ENCODE measurements at regions not wholly inside any gene's neighbourhood (a gene's known extent, or its start where the extent isn't known, plus 50 kb on each side); places are given as distances from the start of the nearest gene placed in this dataset.

DNA sequence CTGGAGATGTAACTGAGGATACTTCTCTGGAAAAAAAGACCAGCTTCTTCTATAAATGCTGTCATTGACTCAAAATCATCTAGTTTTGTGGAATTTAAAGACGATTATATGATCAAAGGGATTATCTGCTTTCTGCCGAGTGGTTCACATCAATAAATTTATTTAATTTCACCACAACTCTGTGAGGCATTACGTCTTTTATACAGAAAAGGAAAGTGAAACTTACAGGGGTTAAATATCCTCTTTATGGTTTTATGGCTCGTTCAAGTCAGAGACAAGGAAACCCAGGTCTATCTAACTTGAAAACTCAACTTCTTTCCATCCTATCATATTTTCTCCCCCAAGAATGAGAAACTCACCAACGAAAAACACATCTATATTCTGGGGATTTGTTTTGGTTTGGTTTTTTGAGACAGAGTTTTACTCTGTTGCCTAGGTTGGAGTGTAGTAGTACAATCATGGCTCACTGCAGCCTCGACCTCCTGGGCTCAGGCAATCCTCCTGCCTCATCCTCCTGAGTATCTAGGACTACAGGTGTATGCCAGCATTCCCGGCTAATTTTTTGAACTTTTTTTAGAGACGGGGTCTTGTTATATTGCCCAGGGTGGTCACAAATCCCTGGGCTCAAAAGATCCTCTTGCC is 377.9 kb upstream of the EMCN start:
- peak overlapping the region; percentile 50 for H3K4me2 ChIP-seq
- H2AFZ ChIP-seq (ENCODE audit: low read depth): peak overlapping the region; percentile 91
- H3K4me1 ChIP-seq (ENCODE audit: low read depth, poor library complexity, severe bottlenecking): peaks cover 13% of the 10 kb centered on the region
- no peak overlapping the region for H3K4me3 ChIP-seq (IDR thresholded peaks at IDR 0.05; ENCODE audit: insufficient read depth, low read depth, low read length)
- H3K27me3 ChIP-seq (ENCODE audit: insufficient read depth, low read depth): no peaks in the 10 kb centered on the region
- TF ChIP-seq, protein P1, sequence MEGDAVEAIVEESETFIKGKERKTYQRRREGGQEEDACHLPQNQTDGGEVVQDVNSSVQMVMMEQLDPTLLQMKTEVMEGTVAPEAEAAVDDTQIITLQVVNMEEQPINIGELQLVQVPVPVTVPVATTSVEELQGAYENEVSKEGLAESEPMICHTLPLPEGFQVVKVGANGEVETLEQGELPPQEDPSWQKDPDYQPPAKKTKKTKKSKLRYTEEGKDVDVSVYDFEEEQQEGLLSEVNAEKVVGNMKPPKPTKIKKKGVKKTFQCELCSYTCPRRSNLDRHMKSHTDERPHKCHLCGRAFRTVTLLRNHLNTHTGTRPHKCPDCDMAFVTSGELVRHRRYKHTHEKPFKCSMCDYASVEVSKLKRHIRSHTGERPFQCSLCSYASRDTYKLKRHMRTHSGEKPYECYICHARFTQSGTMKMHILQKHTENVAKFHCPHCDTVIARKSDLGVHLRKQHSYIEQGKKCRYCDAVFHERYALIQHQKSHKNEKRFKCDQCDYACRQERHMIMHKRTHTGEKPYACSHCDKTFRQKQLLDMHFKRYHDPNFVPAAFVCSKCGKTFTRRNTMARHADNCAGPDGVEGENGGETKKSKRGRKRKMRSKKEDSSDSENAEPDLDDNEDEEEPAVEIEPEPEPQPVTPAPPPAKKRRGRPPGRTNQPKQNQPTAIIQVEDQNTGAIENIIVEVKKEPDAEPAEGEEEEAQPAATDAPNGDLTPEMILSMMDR (conservative IDR thresholded peaks at IDR 0.05; ENCODE audit: low read depth, low read length): no peak
- H3K9ac ChIP-seq: peak overlapping the region; percentile 37; the same call in 1 of the 2 replicates
- H4K20me1 ChIP-seq (ENCODE audit: insufficient read depth): no peaks in the 10 kb centered on the region
- H3K36me3 ChIP-seq (ENCODE audit: insufficient read depth): no peaks in the 10 kb centered on the region
- no peaks in the 10 kb centered on the region for H3K79me2 ChIP-seq (ENCODE audit: insufficient read depth, low read depth)
- H3K27ac ChIP-seq: peak overlapping the region; percentile 2; the same call in 1 of the 2 replicates

DNA sequence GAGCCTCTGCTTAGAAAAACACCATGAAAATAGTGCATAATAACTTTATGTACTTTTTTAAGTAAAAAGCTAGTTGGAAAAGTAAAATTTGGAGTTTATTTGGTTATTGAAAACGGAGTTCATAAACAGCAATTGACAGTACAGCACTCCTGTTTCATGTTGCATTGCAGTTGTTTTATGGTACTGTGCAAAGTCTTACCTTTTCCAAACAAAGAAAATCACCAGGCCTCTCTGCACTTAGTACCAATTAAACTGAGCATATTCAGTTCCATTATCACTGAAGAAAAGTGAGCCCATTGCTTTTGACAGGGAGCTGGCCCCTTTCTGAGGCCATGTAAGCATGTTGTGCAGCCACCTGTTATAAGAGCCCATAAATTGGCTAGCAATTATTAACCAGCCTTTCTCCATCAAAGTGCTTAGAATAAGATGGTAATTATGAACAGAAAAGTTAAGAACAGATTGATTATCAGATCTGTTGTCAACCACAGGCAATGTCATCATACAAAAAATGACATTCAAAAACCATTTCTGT is 376.6 kb upstream of the EMCN start:
- no peak overlapping the region for H3K27ac ChIP-seq
- no peaks in the 10 kb centered on the region for H4K20me1 ChIP-seq (ENCODE audit: insufficient read depth)
- no peaks in the 10 kb centered on the region for H3K27me3 ChIP-seq (ENCODE audit: insufficient read depth, low read depth)
- H3K36me3 ChIP-seq (ENCODE audit: insufficient read depth): no peaks in the 10 kb centered on the region
- H3K9ac ChIP-seq: no peak overlapping the region
- no peaks in the 10 kb centered on the region for H3K79me2 ChIP-seq (ENCODE audit: insufficient read depth, low read depth)
- H3K4me2 ChIP-seq: no peak overlapping the region
- no peak overlapping the region for H2AFZ ChIP-seq (ENCODE audit: low read depth)
- H3K4me3 ChIP-seq (IDR thresholded peaks at IDR 0.05; ENCODE audit: insufficient read depth, low read depth, low read length): no peak overlapping the region
- TF ChIP-seq, protein P1 (conservative IDR thresholded peaks at IDR 0.05; ENCODE audit: low read depth, low read length): no peak
- peaks cover 18% of the 10 kb centered on the region for H3K4me1 ChIP-seq (ENCODE audit: low read depth, poor library complexity, severe bottlenecking)

DNA sequence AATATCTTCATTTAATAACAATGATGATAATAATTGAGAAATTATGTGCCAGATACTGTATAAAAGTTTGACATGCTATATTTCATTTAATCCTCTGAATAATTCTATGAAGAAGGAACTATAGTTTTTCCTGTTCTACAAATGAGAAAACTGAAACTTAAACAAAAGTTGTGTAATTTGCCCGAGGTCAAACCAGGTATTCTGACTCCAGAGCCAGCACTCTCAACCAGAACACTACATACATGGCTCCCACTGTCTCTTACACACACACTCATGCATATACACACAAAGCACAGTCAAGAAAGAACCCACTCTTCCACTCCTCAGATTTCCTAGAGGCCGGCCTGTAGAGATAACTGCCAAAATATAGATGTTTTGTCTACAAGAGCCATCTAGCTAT is 374.0 kb upstream of the EMCN start:
- Histone ChIP-seq H3K27me3 (ENCODE audit: insufficient read depth, low read depth) (no peaks in the 10 kb centered on the region), H3K27ac (no peak overlapping the region), H3K4me3 (IDR thresholded peaks at IDR 0.05; ENCODE audit: insufficient read depth, low read depth, low read length) (no peak overlapping the region), H3K36me3 (ENCODE audit: insufficient read depth) (no peaks in the 10 kb centered on the region), H4K20me1 (ENCODE audit: insufficient read depth) (no peaks in the 10 kb centered on the region), H3K4me1 (ENCODE audit: low read depth, poor library complexity, severe bottlenecking) (peaks cover 25% of the 10 kb centered on the region), H3K79me2 (ENCODE audit: insufficient read depth, low read depth) (no peaks in the 10 kb centered on the region), H3K9ac (no peak overlapping the region), H3K4me2 (no peak overlapping the region), H2AFZ (ENCODE audit: low read depth) (no peak overlapping the region)
- TF ChIP-seq, protein P1 (conservative IDR thresholded peaks at IDR 0.05; ENCODE audit: low read depth, low read length): no peak

DNA sequence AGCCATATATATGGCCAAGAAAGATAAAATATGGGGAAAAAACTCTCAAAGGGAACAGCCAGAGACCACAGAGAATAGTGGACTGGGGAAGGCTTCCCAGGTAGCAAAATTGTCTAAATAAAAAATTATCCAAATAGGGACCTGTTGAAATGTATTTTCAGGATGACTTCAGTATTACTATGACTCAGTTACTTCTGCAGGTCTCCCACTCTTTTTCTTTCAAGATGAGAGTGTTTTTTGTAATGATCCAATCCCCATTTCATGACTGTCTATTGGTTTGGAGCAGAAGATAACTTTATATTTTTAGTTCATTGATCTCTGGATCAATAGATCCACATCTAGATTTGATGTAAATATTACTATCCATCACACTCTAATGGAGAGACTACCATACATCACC is 372.1 kb upstream of the EMCN start:
- no peaks in the 10 kb centered on the region for H3K79me2 ChIP-seq (ENCODE audit: insufficient read depth, low read depth)
- peaks cover 14% of the 10 kb centered on the region for H3K4me1 ChIP-seq (ENCODE audit: low read depth, poor library complexity, severe bottlenecking)
- no peak overlapping the region for H3K4me3 ChIP-seq (IDR thresholded peaks at IDR 0.05; ENCODE audit: insufficient read depth, low read depth, low read length)
- H3K27ac ChIP-seq: no peak overlapping the region
- H3K9ac ChIP-seq: no peak overlapping the region
- TF ChIP-seq, protein P1 (conservative IDR thresholded peaks at IDR 0.05; ENCODE audit: low read depth, low read length): no peak
- H3K36me3 ChIP-seq (ENCODE audit: insufficient read depth): no peaks in the 10 kb centered on the region
- peak overlapping the region; percentile 6; the same call in 1 of the 2 replicates for H3K4me2 ChIP-seq
- H4K20me1 ChIP-seq (ENCODE audit: insufficient read depth): no peaks in the 10 kb centered on the region
- H2AFZ ChIP-seq (ENCODE audit: low read depth): no peak overlapping the region
- H3K27me3 ChIP-seq (ENCODE audit: insufficient read depth, low read depth): no peaks in the 10 kb centered on the region

All from KMS-11 (cell line).